NCI-H1694 treated with DMSO at 0.1 percent for 48 hours (cell line): ENCODE measurements at regions not wholly inside any gene's neighbourhood (a gene's known extent, or its start where the extent isn't known, plus 50 kb on each side); places are given as distances from the start of the nearest gene placed in this dataset.

ENCODE experiments used
- DNase-seq: peaks from one replicate; lab custom pipeline; 2025; lab: John Stamatoyannopoulos, UW

DNA sequence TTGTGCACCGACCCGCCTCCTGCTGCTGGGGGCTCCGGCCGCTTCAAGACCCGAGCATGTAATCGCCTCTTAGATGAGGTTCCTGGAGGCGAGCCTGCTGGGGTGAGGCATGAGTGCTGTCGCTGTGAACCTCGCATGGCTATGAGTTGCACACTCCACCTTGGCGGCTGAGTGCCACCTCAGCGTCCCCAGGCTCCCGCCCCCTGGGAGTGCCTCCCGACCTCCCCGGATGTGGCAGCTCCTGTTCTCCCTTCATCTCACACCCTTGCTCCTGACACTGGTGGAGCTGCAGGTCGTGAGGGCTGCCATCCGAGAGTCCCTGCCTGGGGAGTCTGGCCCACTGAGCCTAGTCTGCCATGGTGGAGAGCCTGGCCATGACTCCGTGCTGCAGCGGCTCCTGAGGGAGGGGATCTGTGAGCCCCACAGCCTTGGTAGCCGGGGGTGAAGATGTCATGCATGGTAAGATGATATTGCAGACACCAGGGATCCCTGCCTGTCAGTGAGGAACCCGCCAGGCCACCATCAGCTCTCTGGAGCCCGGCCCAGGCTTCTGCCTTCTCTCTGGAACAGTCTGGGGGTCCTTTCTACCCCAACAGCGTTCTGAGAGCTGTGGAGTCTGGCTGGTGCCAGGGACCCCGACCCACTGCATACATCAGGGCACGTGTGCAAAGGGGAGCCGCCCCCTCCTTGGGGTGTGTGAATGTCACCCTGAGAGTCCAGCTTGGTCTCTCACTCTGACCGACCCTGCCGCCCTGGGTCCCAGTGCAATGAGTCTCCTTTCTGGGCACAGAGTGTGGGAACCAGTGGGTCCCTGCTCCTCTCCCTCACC is 61.6 kb upstream of the HS6ST1 start:
- no peak for DNase-seq

DNA sequence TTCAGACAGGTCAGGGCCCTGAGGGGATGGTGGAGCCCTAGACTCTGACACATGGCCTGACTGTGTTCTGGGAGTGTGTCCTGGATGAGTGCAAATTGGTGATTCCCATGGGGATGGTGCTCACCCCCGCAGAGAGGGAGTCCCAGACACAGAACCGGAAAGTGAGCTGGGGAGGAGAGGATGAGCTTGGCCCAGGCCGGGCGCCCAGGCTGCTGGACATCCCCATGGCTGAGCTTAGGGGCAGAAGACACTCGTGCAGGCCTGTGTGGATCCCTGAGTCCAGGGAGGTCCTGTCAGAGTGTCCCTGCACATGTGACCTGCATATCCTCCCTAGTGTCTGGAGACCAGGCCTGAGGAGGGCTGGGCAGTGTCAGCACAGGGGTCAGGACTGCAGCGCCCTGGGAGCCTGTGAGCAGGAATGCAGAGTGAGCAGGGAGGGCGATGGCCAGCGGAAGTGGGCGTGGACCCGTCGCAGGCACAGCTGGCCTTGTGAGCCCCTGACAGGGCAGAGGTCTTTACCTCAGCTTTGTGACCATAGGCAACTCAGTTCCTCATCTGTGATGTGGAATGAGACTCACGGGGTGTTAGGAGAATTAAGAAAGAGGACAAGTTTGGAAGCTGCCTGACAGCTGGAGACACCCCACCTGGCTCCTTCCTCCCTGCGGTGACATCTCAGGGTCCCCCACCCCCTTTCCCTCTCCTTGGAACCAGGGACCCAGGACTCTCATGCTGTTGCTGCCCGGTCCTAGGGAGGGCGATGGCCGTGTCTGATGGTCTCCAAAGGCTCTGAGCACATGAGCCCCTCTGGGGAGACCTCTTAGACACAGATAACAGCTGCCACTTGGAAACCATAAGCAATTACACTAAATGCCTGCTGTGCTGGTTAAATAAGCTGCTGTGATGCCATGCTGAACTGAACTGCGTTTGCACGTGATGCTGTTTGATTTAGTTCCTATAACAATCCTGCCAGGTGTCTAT is 62.6 kb upstream of the HS6ST1 start:
- DNase-seq, result peak; percentile 59

DNA sequence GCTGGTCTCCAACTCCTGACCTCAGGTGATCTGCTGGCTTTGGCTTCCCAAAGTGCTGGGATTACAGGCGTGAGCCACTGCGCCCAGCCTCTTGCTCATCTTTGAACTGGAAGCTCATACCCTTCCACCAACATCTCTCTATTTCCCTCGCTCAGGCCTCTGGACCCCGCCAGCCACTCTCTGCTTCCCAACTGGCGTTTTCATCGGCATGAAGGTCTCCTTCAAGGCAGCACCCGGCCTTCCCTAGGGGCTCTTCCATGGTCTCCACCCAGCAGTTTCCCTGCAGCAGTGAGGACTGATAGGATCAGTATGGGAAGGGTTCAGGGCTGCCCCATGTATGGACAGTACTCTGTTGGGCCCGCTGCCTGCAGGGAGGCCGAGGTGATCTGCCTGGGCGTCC is 65.8 kb upstream of the HS6ST1 start:
- DNase-seq, result no peak

DNA sequence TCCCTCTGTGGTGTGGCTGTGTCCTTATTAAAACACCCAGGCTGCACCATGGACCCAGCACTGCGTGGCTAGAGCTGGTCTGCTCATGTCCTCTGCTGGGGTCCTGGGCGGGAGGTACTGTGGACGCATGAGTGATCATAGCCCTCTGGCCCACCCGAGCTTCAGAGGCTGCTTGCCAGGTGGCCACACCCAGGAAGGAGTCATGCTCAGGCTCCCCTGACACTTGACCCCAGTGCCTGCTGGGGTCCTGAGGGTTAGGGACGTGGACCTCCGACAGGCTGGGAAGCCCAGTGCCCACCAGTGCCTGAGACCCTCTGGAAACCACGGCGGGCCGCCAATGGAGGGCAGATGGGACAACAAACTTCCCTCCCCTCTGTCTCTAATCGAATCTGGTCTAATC is 66.3 kb upstream of the HS6ST1 start:
- no peak for DNase-seq

DNA sequence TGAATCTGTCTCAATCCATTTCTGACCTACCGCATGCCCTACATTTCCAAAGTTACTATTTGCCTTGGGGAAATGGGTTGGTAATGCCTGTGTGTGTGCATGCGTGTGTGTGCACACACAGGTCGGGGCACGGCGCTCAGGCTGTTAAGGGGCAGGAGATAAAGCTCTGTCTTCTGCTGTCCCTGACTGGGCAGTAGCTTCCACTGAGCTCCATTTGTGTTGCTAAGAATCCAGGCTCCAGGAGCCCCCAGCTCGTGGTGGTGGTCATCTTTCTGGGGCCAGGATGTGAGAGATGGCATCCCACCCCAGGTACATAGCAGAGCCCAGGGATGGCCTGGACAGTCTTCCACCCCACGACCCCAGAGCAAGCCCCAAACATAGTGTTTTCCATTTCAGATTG is 66.7 kb upstream of the HS6ST1 start:
- no peak for DNase-seq

DNA sequence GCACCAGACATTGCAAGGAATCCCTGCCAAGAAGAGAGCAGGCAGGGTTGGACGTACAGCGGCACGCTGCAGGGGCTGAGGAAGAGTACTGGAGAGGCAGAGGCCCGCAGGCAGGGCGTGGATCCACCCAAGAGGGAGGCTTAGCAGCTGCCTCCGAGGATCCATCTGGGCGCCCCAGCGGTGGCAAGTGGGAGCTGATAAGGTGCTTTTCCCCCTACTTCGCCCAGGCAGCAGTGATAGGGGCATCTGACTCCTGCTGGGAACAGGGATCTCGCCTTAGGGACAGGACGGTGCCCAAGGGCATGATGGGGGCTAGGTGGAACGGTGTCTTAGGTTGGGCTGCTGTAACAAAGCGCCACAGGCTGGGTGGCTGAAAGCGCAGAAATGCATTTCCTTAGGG is 67.4 kb upstream of the HS6ST1 start:
- DNase-seq, result no peak

DNA sequence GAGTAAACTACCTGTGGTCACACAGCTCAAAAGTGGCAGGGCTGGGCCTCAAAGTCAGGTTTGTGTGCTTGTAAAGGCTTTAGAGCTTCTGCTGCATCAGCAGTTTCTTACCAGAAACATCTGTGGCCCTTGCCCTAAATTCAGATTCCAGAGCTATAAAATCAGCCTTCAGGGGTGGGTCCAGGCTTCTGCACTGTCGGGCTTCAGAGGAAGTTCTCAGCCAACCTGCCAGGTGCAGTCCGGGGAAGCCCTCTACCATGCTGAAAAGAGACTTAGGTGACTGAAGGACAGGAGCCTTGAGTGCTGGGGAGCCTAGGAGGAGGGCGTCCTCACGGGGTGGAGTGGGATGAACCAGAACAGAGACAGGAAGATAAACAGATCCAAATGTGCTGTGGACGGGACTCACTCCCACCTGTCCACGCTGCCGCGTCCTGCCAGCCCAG is 69.9 kb upstream of the HS6ST1 start:
- no peak for DNase-seq

DNA sequence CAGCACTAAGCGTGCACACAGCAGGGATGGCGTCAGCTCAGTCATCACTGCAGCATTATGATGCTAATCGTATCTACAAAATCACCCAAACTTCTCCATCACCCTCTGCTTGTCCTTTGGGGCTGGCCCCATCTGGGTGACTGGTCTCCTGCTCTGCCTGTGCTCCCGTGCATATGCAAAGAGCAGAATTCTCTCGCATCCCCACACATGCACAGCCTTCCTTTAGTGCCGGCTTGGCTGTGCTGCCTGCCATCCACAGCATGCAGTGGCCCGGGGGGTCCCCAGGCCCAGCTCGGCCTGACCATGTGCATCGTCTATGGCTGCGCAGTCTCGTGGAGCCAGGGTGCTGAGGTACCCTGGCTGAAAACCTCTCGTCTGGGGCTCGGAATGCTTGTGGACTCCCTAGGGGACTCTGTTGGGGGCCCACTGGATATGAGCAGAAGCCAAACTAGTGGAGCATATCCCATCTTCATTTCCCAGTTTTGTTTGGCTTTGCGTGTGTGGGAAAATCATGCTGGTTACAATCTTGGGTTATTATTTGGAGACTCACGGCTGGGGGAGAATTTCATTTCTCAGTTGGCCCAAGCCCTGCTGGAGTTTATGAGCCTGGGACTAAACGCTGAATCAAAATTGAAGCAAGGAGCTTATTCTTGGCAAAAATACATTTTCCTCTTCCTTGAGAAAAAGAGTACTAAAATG is 70.9 kb upstream of the HS6ST1 start:
- DNase-seq, result no peak

DNA sequence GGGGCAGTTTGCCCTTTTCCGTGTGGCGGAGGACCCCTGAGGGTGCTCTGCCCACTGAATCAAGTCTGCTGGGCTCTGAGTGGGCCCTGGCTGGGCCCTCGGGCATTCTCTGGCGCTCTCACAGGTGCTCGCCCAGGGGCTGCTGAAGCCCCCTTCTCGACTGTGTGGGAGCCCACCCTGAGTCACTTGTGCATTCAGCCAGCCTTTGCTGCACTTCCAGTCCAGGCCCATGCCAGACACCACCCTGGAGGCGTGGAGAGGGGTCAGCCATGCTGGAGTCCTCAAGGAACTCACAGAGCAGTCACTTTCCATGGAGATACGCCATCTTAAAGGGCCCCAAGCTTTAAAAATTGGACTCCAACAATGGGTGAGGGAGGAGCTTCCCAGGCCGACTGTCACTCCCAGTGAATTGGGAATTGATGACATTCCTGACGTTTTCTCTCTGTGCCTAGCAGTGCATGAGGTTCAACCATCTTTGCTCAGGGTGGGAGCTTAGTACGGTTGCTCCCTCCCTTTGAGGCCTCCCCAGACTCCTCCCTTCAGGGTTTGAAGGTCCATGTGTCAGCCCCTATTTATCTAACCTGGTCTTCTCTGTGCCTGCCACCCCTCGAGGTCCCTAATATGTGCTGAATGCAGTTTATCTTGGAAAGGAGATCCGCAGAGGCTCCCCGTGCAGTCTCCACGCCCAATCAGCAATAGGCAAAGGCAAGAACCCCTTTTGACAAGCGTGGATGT is 71.8 kb upstream of the HS6ST1 start:
- DNase-seq, result no peak

DNA sequence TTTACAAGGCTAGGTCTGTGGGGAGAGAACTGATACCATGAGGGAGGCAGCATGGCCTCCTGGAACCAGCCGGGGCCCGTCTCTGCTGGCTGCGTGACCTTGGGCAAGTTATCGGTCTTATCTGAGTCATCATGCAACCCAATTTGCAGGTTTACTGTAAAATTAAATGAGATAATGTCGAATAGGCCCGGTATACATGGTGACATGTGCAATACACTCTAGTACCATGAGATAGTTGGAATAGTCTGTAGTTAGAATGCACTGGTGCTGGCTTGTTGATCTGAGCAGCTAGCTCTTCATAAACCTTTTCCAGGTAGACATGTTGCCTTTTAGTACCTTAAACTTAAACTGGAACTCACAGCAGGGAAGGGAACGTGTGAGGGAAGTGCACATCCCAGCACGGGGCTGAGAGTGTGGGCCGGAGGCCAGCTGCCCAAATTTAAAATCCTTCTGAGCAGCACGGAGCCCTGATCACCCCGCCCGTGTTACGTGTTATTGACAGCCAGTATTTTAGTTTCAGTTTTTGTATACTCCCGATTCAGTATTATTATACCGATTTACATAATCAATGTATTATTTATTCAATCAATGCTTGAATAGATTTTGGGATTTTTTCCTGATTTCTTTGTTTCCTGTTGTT is 72.4 kb upstream of the HS6ST1 start:
- no peak for DNase-seq

DNA sequence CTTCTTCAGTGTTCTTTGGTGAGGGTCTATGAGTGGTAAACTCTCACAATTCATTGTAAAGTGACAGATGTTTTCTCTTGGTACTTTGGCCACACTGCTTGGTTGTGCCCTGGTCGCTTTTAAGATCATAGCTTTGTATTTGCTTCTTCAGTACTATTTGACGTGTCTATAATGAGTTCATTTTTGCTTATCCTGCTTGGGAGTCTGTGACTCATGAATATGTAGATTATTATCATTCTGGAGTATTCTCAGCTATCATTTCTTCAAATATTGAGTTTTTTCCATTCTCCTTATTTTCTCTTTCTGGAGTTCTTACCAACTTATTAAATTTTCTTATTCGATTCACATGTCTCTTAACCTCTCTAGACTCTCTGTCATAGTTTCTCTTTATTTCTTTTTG is 73.0 kb upstream of the HS6ST1 start:
- no peak for DNase-seq

DNA sequence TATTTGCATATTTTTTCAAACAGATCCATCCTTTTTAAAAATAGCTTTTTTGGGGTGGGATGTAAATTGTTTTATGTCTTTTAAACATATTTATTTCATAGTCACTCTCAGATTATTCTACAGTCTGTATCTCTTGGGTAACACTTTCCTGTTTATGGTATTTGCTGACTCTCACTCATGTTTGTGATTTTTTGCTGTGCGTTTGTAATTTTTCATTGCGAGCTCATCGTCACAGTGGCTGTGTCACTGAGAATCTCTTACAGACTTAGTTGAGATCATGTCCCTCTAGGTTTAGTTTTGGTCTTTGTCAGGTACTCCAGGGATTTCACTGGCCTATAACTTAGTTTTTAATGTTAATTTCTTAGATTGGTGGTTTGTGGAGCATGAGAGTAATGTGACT is 73.5 kb upstream of the HS6ST1 start:
- DNase-seq, result no peak

DNA sequence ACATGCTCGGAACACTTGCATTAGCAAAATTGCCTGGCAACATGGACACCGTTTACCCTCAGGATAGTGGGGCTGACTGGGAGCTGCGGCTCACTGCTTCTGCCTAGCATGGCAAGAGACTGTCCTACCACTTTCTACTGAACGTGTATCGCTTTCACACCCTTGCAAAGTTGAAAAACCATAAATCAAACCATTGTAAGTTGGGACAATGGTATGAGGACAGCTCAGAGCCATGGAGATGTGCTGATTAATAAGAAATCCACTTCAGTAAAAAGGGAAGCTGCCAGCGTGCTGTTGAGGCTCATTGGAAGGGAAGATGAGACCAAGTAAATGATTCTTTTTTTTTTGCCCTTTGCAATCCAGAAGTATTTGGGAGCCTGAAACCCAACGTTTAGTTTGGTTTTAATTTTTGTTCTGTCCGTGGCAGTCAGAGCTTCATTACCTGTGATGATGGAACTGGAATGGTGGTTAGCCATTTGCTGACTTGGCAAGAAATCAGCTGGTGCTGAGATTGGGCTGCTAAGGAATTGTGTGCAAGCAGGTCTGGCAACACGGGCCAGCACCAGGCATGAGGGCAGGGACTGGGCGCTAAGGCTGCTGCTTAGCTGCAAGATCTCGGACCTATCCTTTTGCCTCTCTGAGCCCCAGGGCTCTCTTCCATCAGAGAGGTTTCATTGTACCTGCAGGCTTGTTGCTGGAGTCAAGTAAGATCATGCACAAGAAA is 75.5 kb upstream of the HS6ST1 start:
- no peak for DNase-seq

DNA sequence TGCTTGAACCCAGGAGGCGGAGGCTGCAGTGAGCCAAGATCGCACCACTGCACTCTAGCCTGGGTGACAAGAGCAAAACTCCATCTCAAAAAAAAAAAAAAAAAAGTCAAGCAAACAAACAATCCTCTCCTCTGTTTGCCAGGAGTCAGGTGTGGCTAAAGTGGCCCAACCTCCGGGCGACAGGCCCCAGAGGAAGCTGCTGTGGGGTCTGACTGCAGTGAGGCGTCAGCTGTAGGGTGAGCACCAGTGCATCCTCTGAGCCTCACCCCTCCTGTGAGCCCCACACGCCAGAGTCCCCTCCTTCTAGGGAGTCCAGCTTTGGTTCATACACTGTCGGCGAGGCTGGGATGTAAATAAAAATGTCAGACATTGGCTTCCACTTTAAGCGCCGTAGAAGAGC is 76.5 kb upstream of the HS6ST1 start:
- no peak for DNase-seq

DNA sequence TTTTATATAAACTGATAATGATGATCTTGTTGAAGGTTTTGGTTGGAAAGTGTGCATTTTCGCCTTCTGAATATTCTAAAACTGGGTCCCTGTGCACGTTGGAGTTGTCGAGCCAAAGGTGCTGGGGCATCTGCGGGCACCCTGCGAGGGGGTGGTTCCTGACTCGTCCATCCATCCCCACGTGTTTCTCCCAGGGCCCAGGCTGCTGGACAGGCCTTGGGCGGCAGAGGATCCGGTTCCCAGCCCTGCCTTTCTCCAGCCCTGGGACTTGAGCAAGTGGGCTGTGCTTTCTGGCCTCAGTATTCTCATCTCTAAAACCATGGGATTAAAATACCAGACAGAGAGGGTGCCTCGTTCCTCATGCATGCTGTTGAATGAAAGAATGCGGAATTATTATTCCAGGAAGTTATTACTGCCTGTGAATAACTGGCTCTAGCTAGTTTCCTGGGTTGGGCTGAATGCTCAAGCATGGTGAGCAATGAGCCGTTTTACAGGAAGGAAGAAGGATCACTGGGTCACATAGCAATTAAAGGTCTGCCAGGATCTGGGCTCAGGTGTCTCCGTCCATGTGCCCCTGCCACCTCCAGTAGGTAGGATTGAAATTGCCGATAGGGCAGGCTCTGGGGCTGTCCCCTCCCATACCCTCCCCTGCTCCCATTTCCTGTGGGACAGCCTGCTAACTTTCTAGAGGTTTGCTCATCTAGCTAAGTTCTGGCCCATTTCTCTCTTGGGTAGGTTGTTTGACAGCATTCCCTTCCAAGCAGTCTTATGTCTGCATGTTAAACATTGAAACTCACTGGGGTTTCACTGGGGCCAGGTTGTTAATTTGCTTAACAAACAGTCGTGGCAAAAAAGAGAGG is 77.2 kb upstream of the HS6ST1 start:
- DNase-seq, result no peak

DNA sequence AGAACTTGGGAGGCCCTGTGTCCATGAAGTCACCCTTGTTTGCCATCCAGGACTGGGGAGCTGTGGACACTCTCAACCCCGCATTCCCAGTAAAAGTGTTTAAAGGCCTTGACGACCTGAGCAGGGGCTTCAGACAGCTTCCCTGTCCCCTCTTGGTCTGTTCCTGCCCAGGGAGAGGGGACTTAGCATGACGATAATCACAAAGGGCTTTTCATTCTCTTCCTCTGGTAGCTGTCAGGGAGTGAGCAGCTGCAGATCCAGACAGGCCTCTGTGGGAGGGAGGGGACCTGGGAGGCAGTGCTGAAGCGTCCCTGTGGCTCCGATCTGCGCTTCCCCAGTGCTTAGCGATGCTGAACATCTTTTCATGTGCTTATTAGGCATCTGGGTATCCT is 77.8 kb upstream of the HS6ST1 start:
- peak; percentile 65 for DNase-seq

DNA sequence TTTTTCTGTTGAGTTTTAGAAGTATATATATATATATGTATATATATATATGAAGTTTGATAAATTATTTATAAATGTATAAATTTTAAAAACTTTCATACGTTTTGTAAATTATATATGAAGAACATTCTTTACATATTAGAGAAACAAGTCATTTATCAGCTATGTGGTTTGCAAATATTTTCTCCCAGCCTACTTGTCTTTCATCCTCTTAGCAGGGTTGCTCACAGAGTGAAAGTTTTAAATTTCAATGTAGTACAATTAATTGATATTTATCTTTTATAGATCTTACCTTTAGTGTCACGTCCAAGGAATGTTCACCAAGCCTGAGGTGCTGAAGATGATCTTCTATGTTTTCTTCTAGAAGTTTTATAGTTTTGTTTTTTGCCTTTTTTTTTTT is 78.3 kb upstream of the HS6ST1 start:
- no peak for DNase-seq

DNA sequence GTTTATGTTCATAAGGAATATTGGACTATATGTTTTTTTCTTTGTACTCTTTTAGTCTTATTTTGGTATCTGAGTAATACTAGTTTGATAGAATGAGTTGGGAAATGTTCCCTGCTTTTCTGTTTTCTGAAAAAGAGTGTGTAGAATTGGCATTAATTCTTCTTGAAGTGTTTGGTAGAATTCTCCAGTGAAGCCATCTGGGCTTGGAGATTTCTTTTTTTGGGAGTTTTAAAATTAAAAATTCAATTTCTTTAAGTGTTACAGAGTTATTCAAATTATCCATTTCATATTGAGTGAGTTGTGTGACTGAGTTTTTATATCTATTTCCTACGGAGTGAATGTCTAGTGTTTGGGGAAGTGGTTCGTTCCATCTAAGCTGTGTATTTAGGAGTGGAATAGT is 80.6 kb upstream of the HS6ST1 start:
- no peak for DNase-seq

DNA sequence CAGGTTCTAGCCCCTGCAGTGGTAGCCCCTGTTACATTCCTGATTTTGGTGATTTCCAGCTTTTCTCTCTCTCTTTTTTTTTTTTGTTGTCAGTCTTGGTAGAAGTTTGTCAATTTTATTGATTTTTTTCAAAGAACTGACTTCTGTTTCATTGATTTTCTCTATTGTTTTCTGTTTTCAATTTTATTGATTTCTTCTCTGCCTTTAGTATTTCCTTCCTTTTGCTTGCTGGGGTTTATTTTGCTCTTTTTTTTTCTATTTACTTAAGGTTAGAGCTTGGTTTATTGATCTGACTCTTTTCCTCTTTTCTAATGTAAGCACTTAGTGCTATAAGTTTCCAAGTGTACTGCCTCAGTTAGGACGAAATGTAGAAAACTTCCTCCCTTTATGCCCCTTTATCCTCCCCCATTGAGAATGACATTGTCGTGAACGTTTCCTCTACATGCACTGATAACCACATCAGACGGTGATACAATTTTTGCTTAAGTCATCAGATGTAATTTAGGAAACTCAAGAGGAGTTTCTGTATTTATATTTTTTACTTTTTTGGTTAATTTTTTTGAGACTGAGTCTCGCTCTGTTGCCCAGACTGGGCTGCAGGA is 81.1 kb upstream of the HS6ST1 start:
- no peak for DNase-seq
